ENCODE measurements at regions not wholly inside any gene's neighbourhood (a gene's known extent, or its start where the extent isn't known, plus 50 kb on each side); places are given as distances from the start of the nearest gene placed in this dataset.

- no peaks in the 10 kb centered on the region for H3K27me3 ChIP-seq
- no peak overlapping the region for H3K27ac ChIP-seq (replicated peaks in 1 of 4)
- 92% methylated on average over 10 of the region's 11 CpGs for WGBS
- H3K4me3 ChIP-seq = no peak overlapping the region
- H3K9me3 ChIP-seq = no peaks in the 10 kb centered on the region
- DNase-seq (ENCODE audit: extremely low spot score) = no peak
- H3K4me1 ChIP-seq = peaks cover 0 to 12% (median 7%) of the 10 kb centered on the region in 4 donors
- TF ChIP-seq CTCF (IDR thresholded peaks at IDR 0.05) = no peak
- no peak for TF ChIP-seq POLR2AphosphoS5 (IDR thresholded peaks at IDR 0.05)
- TF ChIP-seq EP300 (IDR thresholded peaks at IDR 0.05) = no peak
- no peak for TF ChIP-seq POLR2A (IDR thresholded peaks at IDR 0.05; ENCODE audit: low read depth)
- intact Hi-C loops (cut with DNase I) = no loop called here
- no peaks in the 10 kb centered on the region for H3K36me3 ChIP-seq
These were observed 429.2 kb upstream of the KLF4 start for GRCh38 chr9:107918749-107919148.

GRCh38 chr9:107914151-107914550 lies 424.6 kb upstream of the KLF4 start:
- Histone ChIP-seq H3K9me3 (peaks cover 0 to 11% (median 5%) of the 10 kb centered on the region in 4 donors), H3K36me3 (no peaks in the 10 kb centered on the region), H3K4me3 (no peak overlapping the region), H3K27me3 (no peaks in the 10 kb centered on the region), H3K27ac (replicated peaks in 1 of 4) (no peak overlapping the region), H3K4me1 (no peaks in the 10 kb centered on the region)
- TF ChIP-seq POLR2AphosphoS5 (IDR thresholded peaks at IDR 0.05) = no peak
- no peak for TF ChIP-seq EP300 (IDR thresholded peaks at IDR 0.05)
- TF ChIP-seq POLR2A (IDR thresholded peaks at IDR 0.05; ENCODE audit: low read depth) = no peak
- TF ChIP-seq CTCF (IDR thresholded peaks at IDR 0.05) = no peak
- intact Hi-C loops (cut with DNase I) = no loop called here
- WGBS = 74% methylated on average over 1 of the region's 1 CpG
- no peak for DNase-seq (ENCODE audit: extremely low spot score)

GRCh38 chr9:107907715-107908114 lies 418.1 kb upstream of the KLF4 start:
- no peaks in the 10 kb centered on the region for H3K36me3 ChIP-seq
- intact Hi-C loops (cut with DNase I) = no loop called here
- no peak overlapping the region for H3K27ac ChIP-seq (replicated peaks in 1 of 4)
- no peak for TF ChIP-seq CTCF (IDR thresholded peaks at IDR 0.05)
- TF ChIP-seq POLR2A (IDR thresholded peaks at IDR 0.05; ENCODE audit: low read depth) = no peak
- no peak for TF ChIP-seq EP300 (IDR thresholded peaks at IDR 0.05)
- no peak for TF ChIP-seq POLR2AphosphoS5 (IDR thresholded peaks at IDR 0.05)
- H3K4me1 ChIP-seq = no peaks in the 10 kb centered on the region
- peaks cover 0 to 11% (median 5%) of the 10 kb centered on the region in 4 donors for H3K9me3 ChIP-seq
- 47% methylated on average over 1 of the region's 1 CpG for WGBS
- no peak overlapping the region for H3K4me3 ChIP-seq
- no peaks in the 10 kb centered on the region for H3K27me3 ChIP-seq
- no peak for DNase-seq (ENCODE audit: extremely low spot score)

- H3K36me3 ChIP-seq = no peaks in the 10 kb centered on the region
- TF ChIP-seq POLR2AphosphoS5 (IDR thresholded peaks at IDR 0.05) = no peak
- H3K4me3 ChIP-seq = no peak overlapping the region
- no peaks in the 10 kb centered on the region for H3K27me3 ChIP-seq
- whole genome bisulfite sequencing = 66% methylated on average over 3 of the region's 3 CpGs
- intact Hi-C loops (cut with DNase I) = no loop called here
- no peaks in the 10 kb centered on the region for H3K4me1 ChIP-seq
- no peak overlapping the region for H3K27ac ChIP-seq (replicated peaks in 1 of 4)
- no peak for DNase-seq (ENCODE audit: extremely low spot score)
- peaks cover 0 to 9% (median 2%) of the 10 kb centered on the region in 4 donors for H3K9me3 ChIP-seq
These were observed 417.7 kb upstream of the KLF4 start for GRCh38 chr9:107907255-107907654.

- H3K9me3 ChIP-seq = peaks cover 0 to 3% (median 0%) of the 10 kb centered on the region in 4 donors
- H3K4me3 ChIP-seq = no peak overlapping the region
- no peak for TF ChIP-seq POLR2AphosphoS5 (IDR thresholded peaks at IDR 0.05)
- no peak for TF ChIP-seq POLR2A (IDR thresholded peaks at IDR 0.05; ENCODE audit: low read depth)
- TF ChIP-seq EP300 (IDR thresholded peaks at IDR 0.05) = no peak
- no peak for TF ChIP-seq CTCF (IDR thresholded peaks at IDR 0.05)
- WGBS = 86% methylated on average over 1 of the region's 1 CpG
- no peaks in the 10 kb centered on the region for H3K27me3 ChIP-seq
- intact Hi-C loops (cut with DNase I) = no loop called here
- DNase-seq (ENCODE audit: extremely low spot score) = no peak
- H3K4me1 ChIP-seq = no peaks in the 10 kb centered on the region
- H3K36me3 ChIP-seq = no peaks in the 10 kb centered on the region
- H3K27ac ChIP-seq (replicated peaks in 1 of 4) = no peak overlapping the region
These were observed 416.5 kb upstream of the KLF4 start for GRCh38 chr9:107906074-107906473.
